Common myeloid progenitor, CD34-positive (primary cell): ENCODE measurements at regions not wholly inside any gene's neighbourhood (a gene's known extent, or its start where the extent isn't known, plus 50 kb on each side); places are given as distances from the start of the nearest gene placed in this dataset.
A peak's percentile ranks its signal among the peaks of the same experiment; 100 is the strongest.

Experiments
- CTCF ChIA-PET: fragments of 350-600 bp; sonication (Branson Sonifier 250); formaldehyde crosslinking; loops from one replicate; lab custom pipeline; 2021; ENCODE audit warnings: antibody characterized with exemption; lab: Charles Lee
- POLR2A ChIA-PET: fragments of 350-600 bp; sonication (Branson Sonifier 250); formaldehyde crosslinking; loops from one replicate; lab custom pipeline; 2021; ENCODE audit warnings: antibody characterized with exemption; lab: Charles Lee
- DNase-seq, 3 donors: peaks; one replicate each; pipeline versions ENCODE4 v3.0.0 to v3.0.0-alpha.2; 2013
- H3K27ac ChIP-seq, 2 experiments: 1 replicate in 1 of 2; 2 replicates in 1 of 2; pipeline ENCODE4 v1.7.0; 2013; ENCODE audit warnings: inconsistent platforms in 2 of 2, low read length in 2 of 2, mild to moderate bottlenecking in 2 of 2, low read depth in 1 of 2, moderate library complexity in 1 of 2; ENCODE audit not compliant: severe bottlenecking in 2 of 2, insufficient read depth in 1 of 2, poor library complexity in 1 of 2
- H3K27me3 ChIP-seq, 5 experiments: replicated peaks in 2 of 5; 1 replicate in 3 of 5; 2 replicates in 2 of 5; pipeline versions ENCODE4 v1.6.1 to v1.7.0; 2013; ENCODE audit warnings: low read length in 4 of 5, mild to moderate bottlenecking in 2 of 5, moderate library complexity in 2 of 5, inconsistent platforms in 1 of 5; ENCODE audit not compliant: insufficient read depth in 5 of 5, control insufficient read depth in 4 of 5
- H3K36me3 ChIP-seq, 4 experiments: 1 replicate in 2 of 4; 2 replicates in 2 of 4; pipeline versions ENCODE4 v1.6.1 to v1.7.0; 2013; ENCODE audit warnings: low read length in 3 of 4, control low read depth in 1 of 4, mild to moderate bottlenecking in 1 of 4; ENCODE audit not compliant: control insufficient read depth in 4 of 4, insufficient read depth in 4 of 4
- H3K4me1 ChIP-seq, 4 experiments: 1 replicate in 3 of 4; 2 replicates in 1 of 4; pipeline versions ENCODE4 v1.6.1 to v1.7.1; 2013; ENCODE audit warnings: low read length in 3 of 4, mild to moderate bottlenecking in 3 of 4, control low read depth in 1 of 4, inconsistent platforms in 1 of 4, moderate library complexity in 1 of 4; ENCODE audit not compliant: control insufficient read depth in 4 of 4, insufficient read depth in 4 of 4; ENCODE audit errors: control extremely low read depth in 1 of 4
- H3K4me3 ChIP-seq, 7 experiments: 1 replicate in 4 of 7; 2 replicates in 3 of 7; pipeline versions ENCODE4 v1.5.1 to v1.7.0; 2013; ENCODE audit warnings: mild to moderate bottlenecking in 7 of 7, low read length in 6 of 7, moderate library complexity in 6 of 7, inconsistent platforms in 2 of 7, low read depth in 2 of 7, control low read depth in 1 of 7; ENCODE audit not compliant: insufficient read depth in 4 of 7, control insufficient read depth in 1 of 7; ENCODE audit errors: extremely low read depth in 1 of 7
- H3K9me3 ChIP-seq, 5 experiments: 1 replicate in 4 of 5; 2 replicates in 1 of 5; pipeline versions ENCODE4 v1.6.1 to v1.7.1; 2013; ENCODE audit warnings: low read length in 4 of 5, mild to moderate bottlenecking in 2 of 5, inconsistent platforms in 1 of 5, low read depth in 1 of 5, moderate library complexity in 1 of 5; ENCODE audit not compliant: control insufficient read depth in 4 of 5, insufficient read depth in 2 of 5; ENCODE audit errors: control extremely low read depth in 1 of 5
- WGBS: methylation state at CpG from one replicate; pipeline ENCODE4 v1.1.5; 2013; ENCODE audit not compliant: insufficient coverage; 5-methylcytosine and 5-hydroxymethylcytosine counted together

GRCh38 chr15:66643033-66643432 is 59.0 kb upstream of the SMAD6 start:
- no peak overlapping the region for H3K27ac ChIP-seq
- no peak for DNase-seq
- H3K4me1 ChIP-seq: peaks cover 2 to 44% (median 20%) of the 10 kb centered on the region in 4 experiments
- H3K9me3 ChIP-seq: no peaks in the 10 kb centered on the region
- WGBS: 58% methylated on average over 2 of the region's 2 CpGs
- H3K36me3 ChIP-seq: no peaks in the 10 kb centered on the region
- POLR2A ChIA-PET: interaction anchor here (0.6 kb wide), 1 partner anchor 189 kb away, joined by 3 read pairs; no protein-coding TSS in a partner anchor
- CTCF ChIA-PET: interaction anchor here (0.8 to 1.4 kb wide), 3 partner anchors 21 to 26 kb away, joined by 3 to 4 read pairs (median 3); no protein-coding TSS in a partner anchor
- peaks cover 0 to 2% (median 0%) of the 10 kb centered on the region in 5 experiments for H3K27me3 ChIP-seq
- H3K4me3 ChIP-seq: no peak overlapping the region

GRCh38 chr15:66644000-66644787 is 57.8 kb upstream of the SMAD6 start:
- H3K4me1 ChIP-seq: peaks cover 0 to 32% (median 14%) of the 10 kb centered on the region in 4 experiments
- H3K4me3 ChIP-seq: no peak overlapping the region
- peak in 1 of 3 donors; percentile 22 for DNase-seq
- peaks cover 0 to 2% (median 0%) of the 10 kb centered on the region in 5 experiments for H3K27me3 ChIP-seq
- no peaks in the 10 kb centered on the region for H3K9me3 ChIP-seq
- ChIA-PET CTCF (interaction anchor here (1.0 to 1.5 kb wide), 4 partner anchors 9 to 29 kb away, joined by 3 to 5 read pairs (median 4); no protein-coding TSS in a partner anchor), POLR2A (interaction anchor here (1.0 to 1.4 kb wide), 2 partner anchors 10 to 17 kb away, joined by 3 to 6 read pairs; no protein-coding TSS in a partner anchor)
- H3K27ac ChIP-seq: peak overlapping the region in 1 of 2 experiments; percentile 49
- 52% methylated on average over 10 of the region's 13 CpGs for WGBS
- no peaks in the 10 kb centered on the region for H3K36me3 ChIP-seq

- DNase-seq: peak in 2 of 3 donors; percentile 15 to 40
- Histone ChIP-seq H3K9me3 (no peaks in the 10 kb centered on the region), H3K27ac (peak overlapping the region in 1 of 2 experiments; percentile 49), H3K27me3 (peaks cover 0 to under 1% (median 0%) of the 10 kb centered on the region in 5 experiments), H3K36me3 (no peaks in the 10 kb centered on the region), H3K4me3 (no peak overlapping the region), H3K4me1 (peaks cover 0 to 27% (median 14%) of the 10 kb centered on the region in 4 experiments)
- CTCF ChIA-PET: interaction anchor here (1.0 to 1.5 kb wide), 2 partner anchors 9 to 26 kb away, joined by 4 to 5 read pairs; no protein-coding TSS in a partner anchor
- POLR2A ChIA-PET: interaction anchor here (1.0 to 1.4 kb wide), 2 partner anchors 10 to 18 kb away, joined by 3 to 6 read pairs; no protein-coding TSS in a partner anchor
- 49% methylated on average over 4 of the region's 5 CpGs for WGBS
Measured at GRCh38 chr15:66644869-66645268, 57.2 kb upstream of the SMAD6 start.

GRCh38 chr15:66646308-66646707 is 55.7 kb upstream of the SMAD6 start:
- Histone ChIP-seq H3K4me1 (peaks cover 0 to 27% (median 14%) of the 10 kb centered on the region in 4 experiments), H3K9me3 (no peaks in the 10 kb centered on the region), H3K27me3 (no peaks in the 10 kb centered on the region), H3K27ac (no peak overlapping the region), H3K36me3 (no peaks in the 10 kb centered on the region), H3K4me3 (no peak overlapping the region)
- no peak for DNase-seq
- ChIA-PET CTCF (interaction anchor here (1.2 kb wide), 2 partner anchors 14 to 40 kb away, joined by 3 read pairs; no protein-coding TSS in a partner anchor), POLR2A (interaction anchor here (0.6 to 0.7 kb wide), 2 partner anchors 11 to 55 kb away, joined by 3 read pairs; no protein-coding TSS in a partner anchor)
- 88% methylated on average over 9 of the region's 9 CpGs for WGBS

GRCh38 chr15:66646799-66647198 is 55.2 kb upstream of the SMAD6 start:
- Histone ChIP-seq H3K4me3 (no peak overlapping the region), H3K27me3 (no peaks in the 10 kb centered on the region), H3K36me3 (no peaks in the 10 kb centered on the region), H3K9me3 (no peaks in the 10 kb centered on the region), H3K27ac (no peak overlapping the region), H3K4me1 (peaks cover 0 to 28% (median 14%) of the 10 kb centered on the region in 4 experiments)
- CTCF ChIA-PET: interaction anchor here (1.0 to 1.2 kb wide), 3 partner anchors 11 to 39 kb away, joined by 3 read pairs; no protein-coding TSS in a partner anchor
- no peak for DNase-seq
- POLR2A ChIA-PET: interaction anchor here (0.7 kb wide), 1 partner anchor 54 kb away, joined by 3 read pairs; no protein-coding TSS in a partner anchor

GRCh38 chr15:66647358-66647757 is 54.7 kb upstream of the SMAD6 start:
- no peak overlapping the region for H3K27ac ChIP-seq
- WGBS: 68% methylated on average over 16 of the region's 16 CpGs
- H3K27me3 ChIP-seq: no peaks in the 10 kb centered on the region
- POLR2A ChIA-PET: no interaction called here
- peaks cover 0 to 28% (median 14%) of the 10 kb centered on the region in 4 experiments for H3K4me1 ChIP-seq
- DNase-seq: no peak
- H3K4me3 ChIP-seq: no peak overlapping the region
- no peaks in the 10 kb centered on the region for H3K9me3 ChIP-seq
- no peaks in the 10 kb centered on the region for H3K36me3 ChIP-seq
- CTCF ChIA-PET: interaction anchor here (1.0 to 2.3 kb wide), 3 partner anchors 11 to 13 kb away, joined by 3 to 8 read pairs (median 3); no protein-coding TSS in a partner anchor
